ENCODE measurements at regions not wholly inside any gene's neighbourhood (a gene's known extent, or its start where the extent isn't known, plus 50 kb on each side); places are given as distances from the start of the nearest gene placed in this dataset.

- Histone ChIP-seq H3K4me1 (ENCODE audit: low read depth) (no peaks in the 10 kb centered on the region), H3K36me3 (no peaks in the 10 kb centered on the region), H3K27me3 (no peaks in the 10 kb centered on the region), H3K27ac (no peak overlapping the region), H3K4me3 (no peak overlapping the region), H3K9me3 (ENCODE audit: low read depth) (no peaks in the 10 kb centered on the region)
- DNase-seq (ENCODE audit: low read depth in 1 of 2, low spot score in 1 of 2): peak in 1 of 2 donors; percentile 56
- TF ChIP-seq CTCF (IDR thresholded peaks at IDR 0.05; ENCODE audit: low read depth, low read length): no peak
These were observed 444.9 kb upstream of the FOXG1 start for GRCh38 chr14:28321475-28322244.

- no peak overlapping the region for H3K4me3 ChIP-seq
- no peak overlapping the region for H3K27ac ChIP-seq
- no peaks in the 10 kb centered on the region for H3K36me3 ChIP-seq
- no peak for DNase-seq (ENCODE audit: low read depth in 1 of 2, low spot score in 1 of 2)
- no peak for TF ChIP-seq CTCF (IDR thresholded peaks at IDR 0.05; ENCODE audit: low read depth, low read length)
- no peaks in the 10 kb centered on the region for H3K27me3 ChIP-seq
- H3K9me3 ChIP-seq (ENCODE audit: low read depth): no peaks in the 10 kb centered on the region
- no peaks in the 10 kb centered on the region for H3K4me1 ChIP-seq (ENCODE audit: low read depth)
These were observed 443.2 kb upstream of the FOXG1 start for GRCh38 chr14:28323366-28323765.

- no peaks in the 10 kb centered on the region for H3K4me1 ChIP-seq (ENCODE audit: low read depth)
- no peaks in the 10 kb centered on the region for H3K27me3 ChIP-seq
- DNase-seq (ENCODE audit: low read depth in 1 of 2, low spot score in 1 of 2): no peak
- no peaks in the 10 kb centered on the region for H3K9me3 ChIP-seq (ENCODE audit: low read depth)
- TF ChIP-seq CTCF (IDR thresholded peaks at IDR 0.05; ENCODE audit: low read depth, low read length): no peak
- no peaks in the 10 kb centered on the region for H3K36me3 ChIP-seq
- no peak overlapping the region for H3K4me3 ChIP-seq
- no peak overlapping the region for H3K27ac ChIP-seq
These were observed 442.4 kb upstream of the FOXG1 start for GRCh38 chr14:28323951-28324741.

- no peaks in the 10 kb centered on the region for H3K36me3 ChIP-seq
These were observed 425.8 kb upstream of the FOXG1 start for GRCh38 chr14:28340816-28341215.

GRCh38 chr14:28344381-28344780, 422.2 kb upstream of the FOXG1 start:
- no peak for TF ChIP-seq CTCF (IDR thresholded peaks at IDR 0.05; ENCODE audit: low read depth, low read length)
- Histone ChIP-seq H3K27ac (no peak overlapping the region), H3K36me3 (no peaks in the 10 kb centered on the region), H3K4me1 (ENCODE audit: low read depth) (no peaks in the 10 kb centered on the region), H3K4me3 (no peak overlapping the region), H3K9me3 (ENCODE audit: low read depth) (no peaks in the 10 kb centered on the region), H3K27me3 (no peaks in the 10 kb centered on the region)
- DNase-seq (ENCODE audit: low read depth in 1 of 2, low spot score in 1 of 2): peak in 1 of 2 donors; percentile 58

More at GRCh38 chr14:28340816-28341215, 425.8 kb upstream of the FOXG1 start:
- H3K4me1 ChIP-seq (ENCODE audit: low read depth): no peaks in the 10 kb centered on the region
- DNase-seq (ENCODE audit: low read depth in 1 of 2, low spot score in 1 of 2): no peak
- no peaks in the 10 kb centered on the region for H3K9me3 ChIP-seq (ENCODE audit: low read depth)
- no peak overlapping the region for H3K4me3 ChIP-seq
- no peak for TF ChIP-seq CTCF (IDR thresholded peaks at IDR 0.05; ENCODE audit: low read depth, low read length)
- no peak overlapping the region for H3K27ac ChIP-seq
- H3K27me3 ChIP-seq: no peaks in the 10 kb centered on the region
